ENCODE measurements at regions not wholly inside any gene's neighbourhood (a gene's known extent, or its start where the extent isn't known, plus 50 kb on each side); places are given as distances from the start of the nearest gene placed in this dataset.

- H3K36me3 ChIP-seq: no peaks in the 10 kb centered on the region
- H3K9me3 ChIP-seq: no peaks in the 10 kb centered on the region
- no peak overlapping the region for H3K4me3 ChIP-seq
- no peaks in the 10 kb centered on the region for H3K4me1 ChIP-seq
- TF ChIP-seq, protein P1, sequence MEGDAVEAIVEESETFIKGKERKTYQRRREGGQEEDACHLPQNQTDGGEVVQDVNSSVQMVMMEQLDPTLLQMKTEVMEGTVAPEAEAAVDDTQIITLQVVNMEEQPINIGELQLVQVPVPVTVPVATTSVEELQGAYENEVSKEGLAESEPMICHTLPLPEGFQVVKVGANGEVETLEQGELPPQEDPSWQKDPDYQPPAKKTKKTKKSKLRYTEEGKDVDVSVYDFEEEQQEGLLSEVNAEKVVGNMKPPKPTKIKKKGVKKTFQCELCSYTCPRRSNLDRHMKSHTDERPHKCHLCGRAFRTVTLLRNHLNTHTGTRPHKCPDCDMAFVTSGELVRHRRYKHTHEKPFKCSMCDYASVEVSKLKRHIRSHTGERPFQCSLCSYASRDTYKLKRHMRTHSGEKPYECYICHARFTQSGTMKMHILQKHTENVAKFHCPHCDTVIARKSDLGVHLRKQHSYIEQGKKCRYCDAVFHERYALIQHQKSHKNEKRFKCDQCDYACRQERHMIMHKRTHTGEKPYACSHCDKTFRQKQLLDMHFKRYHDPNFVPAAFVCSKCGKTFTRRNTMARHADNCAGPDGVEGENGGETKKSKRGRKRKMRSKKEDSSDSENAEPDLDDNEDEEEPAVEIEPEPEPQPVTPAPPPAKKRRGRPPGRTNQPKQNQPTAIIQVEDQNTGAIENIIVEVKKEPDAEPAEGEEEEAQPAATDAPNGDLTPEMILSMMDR (IDR thresholded peaks at IDR 0.05): no peak
- no peak for TF ChIP-seq POLR2A (IDR thresholded peaks at IDR 0.05)
- no peak for DNase-seq
- H3K27me3 ChIP-seq: no peaks in the 10 kb centered on the region
- no peak overlapping the region for H3K27ac ChIP-seq
Observed at GRCh38 chr4:149135062-149135461, 680.6 kb downstream of the IQCM start.

DNA sequence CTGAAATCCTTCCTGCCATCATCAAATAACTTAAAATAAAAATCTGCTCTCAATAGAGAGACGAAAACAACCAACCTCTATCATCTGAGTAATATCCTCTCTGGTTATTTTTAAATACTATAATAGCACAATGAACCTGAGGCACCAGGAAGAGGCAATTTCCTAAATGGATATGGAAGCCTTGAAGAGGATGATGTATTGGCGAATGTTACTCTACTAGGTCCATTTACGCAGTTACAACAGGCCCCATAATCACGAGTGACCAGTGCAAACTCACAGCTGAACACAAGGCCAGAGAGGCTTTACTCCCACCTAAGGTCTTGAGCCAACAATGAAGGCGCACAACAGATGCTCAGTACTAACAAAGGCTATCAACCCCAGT lies 678.8 kb upstream of the NR3C2 start:
- no peak for DNase-seq
- H3K27me3 ChIP-seq: no peaks in the 10 kb centered on the region
- TF ChIP-seq POLR2A (IDR thresholded peaks at IDR 0.05): no peak
- TF ChIP-seq, protein P1 (IDR thresholded peaks at IDR 0.05): no peak
- H3K4me1 ChIP-seq: no peaks in the 10 kb centered on the region
- no peaks in the 10 kb centered on the region for H3K9me3 ChIP-seq
- no peak overlapping the region for H3K27ac ChIP-seq
- H3K36me3 ChIP-seq: no peaks in the 10 kb centered on the region
- no peak overlapping the region for H3K4me3 ChIP-seq

- Histone ChIP-seq H3K4me1 (no peaks in the 10 kb centered on the region), H3K27me3 (no peaks in the 10 kb centered on the region), H3K27ac (no peak overlapping the region), H3K36me3 (no peaks in the 10 kb centered on the region), H3K9me3 (no peaks in the 10 kb centered on the region), H3K4me3 (no peak overlapping the region)
- DNase-seq: no peak
- TF ChIP-seq POLR2A (IDR thresholded peaks at IDR 0.05): no peak
- TF ChIP-seq, protein P1 (IDR thresholded peaks at IDR 0.05): no peak
Observed at GRCh38 chr4:149120331-149121022, 678.3 kb upstream of the NR3C2 start.

- Histone ChIP-seq H3K27me3 (no peaks in the 10 kb centered on the region), H3K4me3 (no peak overlapping the region), H3K36me3 (no peaks in the 10 kb centered on the region), H3K27ac (no peak overlapping the region), H3K9me3 (no peaks in the 10 kb centered on the region), H3K4me1 (no peaks in the 10 kb centered on the region)
- TF ChIP-seq POLR2A (IDR thresholded peaks at IDR 0.05): no peak
- TF ChIP-seq, protein P1 (IDR thresholded peaks at IDR 0.05): no peak
- no peak for DNase-seq
Observed at GRCh38 chr4:149116806-149117205, 674.6 kb upstream of the NR3C2 start.

DNA sequence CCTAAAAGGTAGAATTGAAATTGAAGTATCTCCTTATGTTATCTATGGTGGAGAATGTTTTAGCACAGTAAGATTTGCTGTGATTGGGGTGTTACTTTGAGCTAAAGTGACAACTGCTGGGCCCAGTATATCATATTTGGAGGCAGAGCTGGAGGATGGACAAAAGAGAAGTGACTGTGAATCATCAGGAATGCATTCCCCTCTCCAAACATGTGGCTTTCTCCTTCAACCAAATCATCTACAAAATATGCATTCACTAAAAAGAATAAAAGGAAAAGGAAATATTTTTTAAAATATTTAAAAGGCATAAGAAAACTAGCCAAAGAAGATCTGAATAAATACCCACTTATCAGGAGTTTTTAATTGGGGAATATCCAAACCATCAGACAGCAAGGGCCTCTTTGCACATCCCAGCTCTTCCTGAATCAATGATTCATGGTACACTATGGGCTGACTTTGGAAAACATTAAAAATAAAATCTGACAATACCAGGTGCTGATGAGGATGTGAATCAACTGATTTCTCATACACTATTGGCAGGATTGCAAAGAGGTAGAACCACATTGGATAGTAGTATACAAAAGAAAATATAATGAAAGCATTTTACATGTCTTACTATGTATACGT lies 671.7 kb upstream of the NR3C2 start:
- TF ChIP-seq, protein P1 (IDR thresholded peaks at IDR 0.05): no peak
- TF ChIP-seq POLR2A (IDR thresholded peaks at IDR 0.05): no peak
- Histone ChIP-seq H3K27ac (no peak overlapping the region), H3K9me3 (no peaks in the 10 kb centered on the region), H3K4me3 (no peak overlapping the region), H3K36me3 (no peaks in the 10 kb centered on the region), H3K4me1 (no peaks in the 10 kb centered on the region), H3K27me3 (no peaks in the 10 kb centered on the region)
- no peak for DNase-seq

Measured in Peyer's patch (tissue), 4 donors.